ENCODE measurements at regions not wholly inside any gene's neighbourhood (a gene's known extent, or its start where the extent isn't known, plus 50 kb on each side); places are given as distances from the start of the nearest gene placed in this dataset.

DNA sequence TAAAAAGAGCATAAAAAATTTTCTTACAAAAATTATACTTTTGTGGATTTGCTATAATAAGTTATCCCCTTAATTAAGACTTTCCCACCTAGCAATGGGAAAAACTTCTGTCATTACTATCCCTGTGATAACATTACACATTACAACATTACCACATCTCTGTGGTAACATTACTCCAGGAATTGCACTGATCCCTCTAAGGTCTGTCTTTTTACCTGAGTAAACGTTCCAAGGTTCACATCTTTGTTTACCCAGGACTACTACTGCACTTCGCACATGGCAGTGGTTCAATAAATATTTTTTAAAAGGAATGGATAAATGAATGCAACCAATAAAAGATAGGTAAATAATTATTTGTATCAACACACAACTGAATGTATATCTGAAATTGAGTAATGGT, 92.4 kb upstream of the NOX4 start:
- TF ChIP-seq, protein P1, sequence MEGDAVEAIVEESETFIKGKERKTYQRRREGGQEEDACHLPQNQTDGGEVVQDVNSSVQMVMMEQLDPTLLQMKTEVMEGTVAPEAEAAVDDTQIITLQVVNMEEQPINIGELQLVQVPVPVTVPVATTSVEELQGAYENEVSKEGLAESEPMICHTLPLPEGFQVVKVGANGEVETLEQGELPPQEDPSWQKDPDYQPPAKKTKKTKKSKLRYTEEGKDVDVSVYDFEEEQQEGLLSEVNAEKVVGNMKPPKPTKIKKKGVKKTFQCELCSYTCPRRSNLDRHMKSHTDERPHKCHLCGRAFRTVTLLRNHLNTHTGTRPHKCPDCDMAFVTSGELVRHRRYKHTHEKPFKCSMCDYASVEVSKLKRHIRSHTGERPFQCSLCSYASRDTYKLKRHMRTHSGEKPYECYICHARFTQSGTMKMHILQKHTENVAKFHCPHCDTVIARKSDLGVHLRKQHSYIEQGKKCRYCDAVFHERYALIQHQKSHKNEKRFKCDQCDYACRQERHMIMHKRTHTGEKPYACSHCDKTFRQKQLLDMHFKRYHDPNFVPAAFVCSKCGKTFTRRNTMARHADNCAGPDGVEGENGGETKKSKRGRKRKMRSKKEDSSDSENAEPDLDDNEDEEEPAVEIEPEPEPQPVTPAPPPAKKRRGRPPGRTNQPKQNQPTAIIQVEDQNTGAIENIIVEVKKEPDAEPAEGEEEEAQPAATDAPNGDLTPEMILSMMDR (IDR thresholded peaks at IDR 0.05; ENCODE audit: extremely low read depth in 1 of 2, insufficient read depth in 1 of 2, low read depth in 1 of 2, low read length in 2 of 2) = no peak
- TF ChIP-seq POLR2AphosphoS5 (IDR thresholded peaks at IDR 0.05; ENCODE audit: insufficient read depth, low read depth, low read length) = no peak
- TF ChIP-seq POLR2A (IDR thresholded peaks at IDR 0.05; ENCODE audit: low read depth, low read length) = no peak
- no peak for TF ChIP-seq MAX (IDR thresholded peaks at IDR 0.05; ENCODE audit: insufficient read depth, insufficient read length)
- no peak for TF ChIP-seq MYC (IDR thresholded peaks at IDR 0.05; ENCODE audit: low read depth, low read length)
- TF ChIP-seq EZH2 (IDR thresholded peaks at IDR 0.05; ENCODE audit: borderline replicate concordance, low read depth, low read length, severe bottlenecking) = no peak
- TF ChIP-seq GATA2 (IDR thresholded peaks at IDR 0.05; ENCODE audit: insufficient read depth, insufficient read length, low read depth, low read length) = no peak

Data from endothelial cell of umbilical vein (primary cell).